ENCODE measurements at regions not wholly inside any gene's neighbourhood (a gene's known extent, or its start where the extent isn't known, plus 50 kb on each side); places are given as distances from the start of the nearest gene placed in this dataset.
"Not testable (repeated sequence)": the region's sequence is repeated elsewhere in the genome, so short reads cannot be mapped to it uniquely, and the experiment has no call there.

- WGBS, 2 experiments (ENCODE audit: extremely low coverage in 1 of 2, insufficient coverage in 1 of 2, insufficient read length in 1 of 2, insufficient replicate concordance in 2 of 2, low coverage in 1 of 2, low lambda C conversion rate in 2 of 2, missing lambda C conversion rate in 1 of 2), result 89% methylated on average over 5 of the region's 17 CpGs; no CpG with 5 or more reads in 1 of the 2 experiments
- peak in 1 of 2 experiments; percentile 45 for DNase-seq (ENCODE audit: low read depth in 1 of 2, low spot score in 2 of 2)
- H2BK5ac ChIP-seq (ENCODE audit: low read depth, low read length); H2BK20ac ChIP-seq (ENCODE audit: low read length); H3K18ac ChIP-seq (ENCODE audit: extremely low read depth, low read length); H3K4me3 ChIP-seq (ENCODE audit: extremely low read depth in 1 of 4, insufficient read depth in 2 of 4, low read depth in 3 of 4, low read length in 4 of 4); H3K4ac ChIP-seq (replicated peaks; ENCODE audit: insufficient read length, low read depth, low read length); H3K14ac ChIP-seq (ENCODE audit: insufficient read length); H3K36me3 ChIP-seq (ENCODE audit: control insufficient read depth in 2 of 4, insufficient read depth in 4 of 4, low read length in 3 of 4); H3K9me3 ChIP-seq (ENCODE audit: insufficient read depth in 2 of 2, low read depth in 1 of 2, low read length in 1 of 2); H3K23me2 ChIP-seq (ENCODE audit: low read depth, low read length); H4K5ac ChIP-seq (ENCODE audit: insufficient read length, low read depth, low read length); H3K79me2 ChIP-seq (ENCODE audit: control insufficient read depth in 1 of 2, insufficient read depth in 2 of 2, low read length in 2 of 2); H2AK5ac ChIP-seq (ENCODE audit: low read depth, low read length); H3K79me1 ChIP-seq (ENCODE audit: low read depth, low read length); H2BK12ac ChIP-seq (ENCODE audit: low read depth, low read length); FAIRE-seq; H2AFZ ChIP-seq (ENCODE audit: low read length); H3K27ac ChIP-seq (ENCODE audit: low read depth, low read length); H2BK120ac ChIP-seq (replicated peaks; ENCODE audit: low read depth, low read length); H3K56ac ChIP-seq (replicated peaks; ENCODE audit: insufficient read length, low read depth, low read length); H3K4me1 ChIP-seq (replicated peaks in 1 of 4; ENCODE audit: control insufficient read depth in 3 of 4, insufficient read depth in 4 of 4, low read length in 3 of 4); H3K23ac ChIP-seq (ENCODE audit: insufficient read length); H4K91ac ChIP-seq (replicated peaks; ENCODE audit: insufficient read length, low read length); H3K9ac ChIP-seq (replicated peaks in 1 of 4; ENCODE audit: extremely low read depth in 1 of 4, low read depth in 3 of 4, low read length in 3 of 4); H2BK15ac ChIP-seq (ENCODE audit: low read length); H4K20me1 ChIP-seq (replicated peaks in 1 of 2; ENCODE audit: control insufficient read depth in 1 of 2, insufficient read depth in 2 of 2, low read length in 2 of 2); H3K4me2 ChIP-seq (ENCODE audit: insufficient read depth in 1 of 2, low read depth in 2 of 2, low read length in 2 of 2); H3K27me3 ChIP-seq (replicated peaks in 1 of 4; ENCODE audit: control insufficient read depth in 3 of 4, extremely low read depth in 1 of 4, insufficient read depth in 3 of 4, low read length in 3 of 4); H4K8ac ChIP-seq (ENCODE audit: extremely low read depth, insufficient read depth, low read length); POLR2A ChIA-PET (ENCODE audit: partially characterized antibody): not testable (repeated sequence)
- CTCF ChIA-PET (ENCODE audit: partially characterized antibody), result interaction anchor here (0.8 to 1.4 kb wide), 4 partner anchors 9 to 98 kb away, joined by 3 to 4 read pairs (median 3); no protein-coding TSS in a partner anchor
Measured at GRCh38 chrX:85529141-85529540, 149.7 kb upstream of the POF1B start.
